ENCODE measurements at regions not wholly inside any gene's neighbourhood (a gene's known extent, or its start where the extent isn't known, plus 50 kb on each side); places are given as distances from the start of the nearest gene placed in this dataset.

- Histone ChIP-seq H3K27ac (ENCODE audit: low read length) (no peak overlapping the region), H3K79me2 (ENCODE audit: low read length) (no peaks in the 10 kb centered on the region), H2AFZ (ENCODE audit: low read length) (no peak overlapping the region), H3K9me3 (replicated peaks; ENCODE audit: insufficient read depth, low read length) (no peaks in the 10 kb centered on the region), H3K9me2 (replicated peaks; ENCODE audit: insufficient read depth, low read length) (no peaks in the 10 kb centered on the region), H3K27me3 (replicated peaks; ENCODE audit: insufficient read depth, low read length) (no peaks in the 10 kb centered on the region), H3K36me3 (replicated peaks; ENCODE audit: insufficient read depth, low read length) (no peaks in the 10 kb centered on the region), H3K4me1 (ENCODE audit: low read length) (no peaks in the 10 kb centered on the region), H3K4me2 (ENCODE audit: low read depth, low read length) (no peak overlapping the region), H4K20me1 (ENCODE audit: insufficient read depth, low read length) (no peaks in the 10 kb centered on the region), H3K4me3 (ENCODE audit: low read length) (no peak overlapping the region), H3K9ac (ENCODE audit: low read length) (no peak overlapping the region), H3F3A (ENCODE audit: insufficient read depth, low read length) (no peaks in the 10 kb centered on the region)
- no peak for TF ChIP-seq CTCF (IDR thresholded peaks at IDR 0.05; ENCODE audit: low read length)
- TF ChIP-seq EZH2phosphoT487 (IDR thresholded peaks at IDR 0.05; ENCODE audit: low read length), result no peak
- DNase-seq, result no peak
Observed at GRCh38 chr22:26737262-26737661, 79.9 kb downstream of the MIAT start.

- H3K9ac ChIP-seq (ENCODE audit: low read length), result no peak overlapping the region
- H3K27me3 ChIP-seq (replicated peaks; ENCODE audit: insufficient read depth, low read length), result no peaks in the 10 kb centered on the region
- no peak overlapping the region for H3K27ac ChIP-seq (ENCODE audit: low read length)
- no peak for DNase-seq
- no peak overlapping the region for H2AFZ ChIP-seq (ENCODE audit: low read length)
- H3K79me2 ChIP-seq (ENCODE audit: low read length), result no peaks in the 10 kb centered on the region
- no peaks in the 10 kb centered on the region for H3K36me3 ChIP-seq (replicated peaks; ENCODE audit: insufficient read depth, low read length)
- no peaks in the 10 kb centered on the region for H3F3A ChIP-seq (ENCODE audit: insufficient read depth, low read length)
- no peaks in the 10 kb centered on the region for H4K20me1 ChIP-seq (ENCODE audit: insufficient read depth, low read length)
- no peaks in the 10 kb centered on the region for H3K9me3 ChIP-seq (replicated peaks; ENCODE audit: insufficient read depth, low read length)
- H3K9me2 ChIP-seq (replicated peaks; ENCODE audit: insufficient read depth, low read length), result no peaks in the 10 kb centered on the region
- TF ChIP-seq EZH2 (optimal IDR thresholded peaks at IDR 0.05; ENCODE audit: low read depth, low read length) (no peak), CTCF (IDR thresholded peaks at IDR 0.05; ENCODE audit: low read length) (no peak), EZH2phosphoT487 (IDR thresholded peaks at IDR 0.05; ENCODE audit: low read length) (no peak)
- no peak overlapping the region for H3K4me3 ChIP-seq (ENCODE audit: low read length)
- H3K4me2 ChIP-seq (ENCODE audit: low read depth, low read length), result no peak overlapping the region
- H3K4me1 ChIP-seq (ENCODE audit: low read length), result no peaks in the 10 kb centered on the region
Observed at GRCh38 chr22:26740253-26740652, 82.9 kb downstream of the MIAT start.

GRCh38 chr22:26743149-26743548 is 85.8 kb downstream of the MIAT start:
- Histone ChIP-seq H3K27ac (ENCODE audit: low read length) (no peak overlapping the region), H3K36me3 (replicated peaks; ENCODE audit: insufficient read depth, low read length) (no peaks in the 10 kb centered on the region), H3K4me2 (ENCODE audit: low read depth, low read length) (no peak overlapping the region), H3K4me1 (ENCODE audit: low read length) (no peaks in the 10 kb centered on the region), H3K4me3 (ENCODE audit: low read length) (no peak overlapping the region), H4K20me1 (ENCODE audit: insufficient read depth, low read length) (no peaks in the 10 kb centered on the region), H3K9ac (ENCODE audit: low read length) (no peak overlapping the region), H3F3A (ENCODE audit: insufficient read depth, low read length) (no peaks in the 10 kb centered on the region), H3K9me3 (replicated peaks; ENCODE audit: insufficient read depth, low read length) (no peaks in the 10 kb centered on the region), H2AFZ (ENCODE audit: low read length) (no peak overlapping the region), H3K79me2 (ENCODE audit: low read length) (no peaks in the 10 kb centered on the region), H3K27me3 (replicated peaks; ENCODE audit: insufficient read depth, low read length) (no peaks in the 10 kb centered on the region), H3K9me2 (replicated peaks; ENCODE audit: insufficient read depth, low read length) (no peaks in the 10 kb centered on the region)
- DNase-seq, result no peak
- TF ChIP-seq EZH2 (optimal IDR thresholded peaks at IDR 0.05; ENCODE audit: low read depth, low read length), result no peak
- no peak for TF ChIP-seq EZH2phosphoT487 (IDR thresholded peaks at IDR 0.05; ENCODE audit: low read length)
- no peak for TF ChIP-seq CTCF (IDR thresholded peaks at IDR 0.05; ENCODE audit: low read length)

Measured in MM.1S (cell line).